ENCODE measurements at regions not wholly inside any gene's neighbourhood (a gene's known extent, or its start where the extent isn't known, plus 50 kb on each side); places are given as distances from the start of the nearest gene placed in this dataset.

GRCh38 chr2:193590831-193591230 lies 1396.1 kb upstream of the TMEFF2 start:
- DNase-seq (ENCODE audit: low spot score): no peak
- intact Hi-C loops (cut with DNase I): no loop called here

GRCh38 chr2:193584522-193584938 lies 1389.8 kb upstream of the TMEFF2 start:
- no peak for DNase-seq (ENCODE audit: low spot score)
- intact Hi-C loops (cut with DNase I): no loop called here

GRCh38 chr2:193583638-193584400 lies 1389.1 kb upstream of the TMEFF2 start:
- no peak for DNase-seq (ENCODE audit: low spot score)
- intact Hi-C loops (cut with DNase I): no loop called here

- DNase-seq (ENCODE audit: low spot score): no peak
- intact Hi-C loops (cut with DNase I): no loop called here
Observed at GRCh38 chr2:193581807-193582206, 1387.1 kb upstream of the TMEFF2 start.

GRCh38 chr2:193580176-193580950 lies 1385.6 kb upstream of the TMEFF2 start:
- intact Hi-C loops (cut with DNase I): no loop called here
- DNase-seq (ENCODE audit: low spot score): no peak

- DNase-seq (ENCODE audit: low spot score): no peak
- intact Hi-C loops (cut with DNase I): no loop called here
Observed at GRCh38 chr2:193566886-193567285, 1372.2 kb upstream of the TMEFF2 start.

GRCh38 chr2:193566276-193566675 lies 1371.5 kb upstream of the TMEFF2 start:
- no peak for DNase-seq (ENCODE audit: low spot score)
- intact Hi-C loops (cut with DNase I): no loop called here

- intact Hi-C loops (cut with DNase I): no loop called here
- DNase-seq (ENCODE audit: low spot score): no peak
Observed at GRCh38 chr2:193562031-193562430, 1367.3 kb upstream of the TMEFF2 start.

GRCh38 chr2:193561054-193561453 lies 1366.3 kb upstream of the TMEFF2 start:
- intact Hi-C loops (cut with DNase I): no loop called here
- DNase-seq (ENCODE audit: low spot score): no peak

GRCh38 chr2:193556766-193557470 lies 1362.2 kb upstream of the TMEFF2 start:
- intact Hi-C loops (cut with DNase I): no loop called here
- no peak for DNase-seq (ENCODE audit: low spot score)

- intact Hi-C loops (cut with DNase I): no loop called here
- no peak for DNase-seq (ENCODE audit: low spot score)
Observed at GRCh38 chr2:193549661-193550060, 1354.9 kb upstream of the TMEFF2 start.

- DNase-seq (ENCODE audit: low spot score): no peak
- intact Hi-C loops (cut with DNase I): no loop called here
Observed at GRCh38 chr2:193542762-193543161, 1348.0 kb upstream of the TMEFF2 start.

- intact Hi-C loops (cut with DNase I): no loop called here
- no peak for DNase-seq (ENCODE audit: low spot score)
Observed at GRCh38 chr2:193539188-193539587, 1344.5 kb upstream of the TMEFF2 start.

- no peak for DNase-seq (ENCODE audit: low spot score)
- intact Hi-C loops (cut with DNase I): no loop called here
Observed at GRCh38 chr2:193538061-193538460, 1343.3 kb upstream of the TMEFF2 start.

GRCh38 chr2:193537531-193537930 lies 1342.8 kb upstream of the TMEFF2 start:
- DNase-seq (ENCODE audit: low spot score): no peak
- intact Hi-C loops (cut with DNase I): no loop called here

- no peak for DNase-seq (ENCODE audit: low spot score)
- intact Hi-C loops (cut with DNase I): no loop called here
Observed at GRCh38 chr2:193528458-193528857, 1333.7 kb upstream of the TMEFF2 start.

- no peak for DNase-seq (ENCODE audit: low spot score)
- intact Hi-C loops (cut with DNase I): no loop called here
Observed at GRCh38 chr2:193527146-193527545, 1332.4 kb upstream of the TMEFF2 start.

GRCh38 chr2:193523662-193524061 lies 1328.9 kb upstream of the TMEFF2 start:
- no peak for DNase-seq (ENCODE audit: low spot score)
- intact Hi-C loops (cut with DNase I): no loop called here

- intact Hi-C loops (cut with DNase I): no loop called here
- no peak for DNase-seq (ENCODE audit: low spot score)
Observed at GRCh38 chr2:193521523-193521922, 1326.8 kb upstream of the TMEFF2 start.

GRCh38 chr2:193520709-193521458 lies 1326.2 kb upstream of the TMEFF2 start:
- intact Hi-C loops (cut with DNase I): no loop called here

More at GRCh38 chr2:193520709-193521458, 1326.2 kb upstream of the TMEFF2 start:
- DNase-seq (ENCODE audit: low spot score): no peak
